GM13977 (cell line): ENCODE measurements at regions not wholly inside any gene's neighbourhood (a gene's known extent, or its start where the extent isn't known, plus 50 kb on each side); places are given as distances from the start of the nearest gene placed in this dataset.

Source experiments
- DNase-seq: peaks from one replicate; pipeline ENCODE4 v3.0.0; 2012; ENCODE audit warnings: low spot score
- CTCF ChIP-seq: IDR thresholded peaks from 2 replicates; pipeline ENCODE4 v1.5.1; 2012; ENCODE audit warnings: mild to moderate bottlenecking, control low read depth; ENCODE audit not compliant: insufficient read depth; ENCODE audit errors: extremely low read depth, missing control alignments
- in situ Hi-C: fragments of 300-500 bp; cut with MboI; formaldehyde crosslinking; loops from one replicate; pipeline ENCODE4 v1.12.0; 2022; ENCODE audit warnings: low sequenced_read_pairs, low pct_unique_long_range_greater_than_20kb, mixed read lengths, inconsistent platforms; ENCODE audit not compliant: unreplicated experiment

GRCh38 chr10:131620314-131620713 is 280.5 kb upstream of the PPP2R2D start:
- no peak for DNase-seq
- in situ Hi-C loops = no loop called here
- no peak for TF ChIP-seq CTCF

GRCh38 chr10:131620904-131621303 is 279.9 kb upstream of the PPP2R2D start:
- TF ChIP-seq CTCF = no peak
- in situ Hi-C loops = no loop called here

GRCh38 chr10:131621784-131622624 is 278.8 kb upstream of the PPP2R2D start:
- in situ Hi-C loops = no loop called here
- no peak for TF ChIP-seq CTCF
- no peak for DNase-seq

More at GRCh38 chr10:131620904-131621303, 279.9 kb upstream of the PPP2R2D start:
- no peak for DNase-seq

- in situ Hi-C loops = no loop called here
- TF ChIP-seq CTCF = no peak
- DNase-seq = no peak
These were observed 275.8 kb upstream of the PPP2R2D start for GRCh38 chr10:131625041-131625440.

- in situ Hi-C loops = no loop called here
These were observed 274.5 kb upstream of the PPP2R2D start for GRCh38 chr10:131626274-131626673.

More at GRCh38 chr10:131626274-131626673, 274.5 kb upstream of the PPP2R2D start:
- no peak for DNase-seq
- no peak for TF ChIP-seq CTCF
